Neural cell (in vitro differentiated cells): ENCODE measurements at regions not wholly inside any gene's neighbourhood (a gene's known extent, or its start where the extent isn't known, plus 50 kb on each side); places are given as distances from the start of the nearest gene placed in this dataset.

Experiments
- H2AFZ ChIP-seq: fragments of 200-600, 300-800 bp; sonication (generic), shearing (Covaris generic); 2 replicates; pipeline ENCODE4 v1.6.0; 2014; ENCODE audit warnings: low read depth, mild to moderate bottlenecking, antibody characterized with exemption, low read length, moderate library complexity
- H3F3A ChIP-seq: fragments of 200-600 bp; shearing (Covaris generic); 2 replicates; pipeline ENCODE4 v1.6.1; 2016; ENCODE audit warnings: mild to moderate bottlenecking, moderate library complexity, mixed read lengths, antibody characterized with exemption, low read length; ENCODE audit not compliant: insufficient read depth, poor library complexity, severe bottlenecking
- H3K27ac ChIP-seq: fragments of 200-600, 300-800 bp; sonication (generic), shearing (Covaris generic); 2 replicates; pipeline ENCODE4 v1.5.1; 2014; ENCODE audit warnings: mild to moderate bottlenecking, low read length, moderate library complexity
- H3K27me3 ChIP-seq: fragments of 300-800, 200-600 bp; sonication (generic), shearing (Covaris generic); 2 replicates; pipeline ENCODE4 v1.6.0; 2014; ENCODE audit warnings: mild to moderate bottlenecking, low read depth, low read length, moderate library complexity; ENCODE audit not compliant: insufficient read depth
- H3K36me3 ChIP-seq: fragments of 300-800, 200-600 bp; sonication (generic), shearing (Covaris generic); 2 replicates; pipeline ENCODE4 v1.5.1; 2014; ENCODE audit warnings: mild to moderate bottlenecking, antibody characterized with exemption, low read length, moderate library complexity; ENCODE audit not compliant: insufficient read depth
- H3K4me2 ChIP-seq: fragments of 300-800, 200-600 bp; sonication (generic), shearing (Covaris generic); 2 replicates; pipeline ENCODE4 v1.6.0; 2014; ENCODE audit warnings: mild to moderate bottlenecking, low read length
- H3K4me3 ChIP-seq: fragments of 300-800, 200-600 bp; sonication (generic), shearing (Covaris generic); 2 replicates; pipeline ENCODE4 v1.5.1; 2014; ENCODE audit warnings: mild to moderate bottlenecking, low read length, moderate library complexity
- H3K79me2 ChIP-seq: fragments of 200-600 bp; shearing (Covaris generic); replicated peaks from 2 replicates; pipeline ENCODE4 v1.6.0; 2014; ENCODE audit warnings: mild to moderate bottlenecking, low read length, moderate library complexity; ENCODE audit not compliant: insufficient read depth
- H3K9ac ChIP-seq: fragments of 300-800, 200-600 bp; sonication (generic), shearing (Covaris generic); 2 replicates; pipeline ENCODE4 v1.6.1; 2016; ENCODE audit warnings: mild to moderate bottlenecking, low read length, mixed read lengths
- H3K9me2 ChIP-seq: fragments of 200-600 bp; shearing (Covaris generic); 2 replicates; pipeline ENCODE4 v1.6.1; 2016; ENCODE audit warnings: mild to moderate bottlenecking, low read length, mixed read lengths; ENCODE audit not compliant: insufficient read depth
- H3K9me3 ChIP-seq: fragments of 200-600, 300-800 bp; sonication (generic), shearing (Covaris generic); 2 replicates; pipeline ENCODE4 v1.6.1; 2016; ENCODE audit warnings: mild to moderate bottlenecking, mixed run types, low read length, moderate library complexity, mixed read lengths
- H4K20me1 ChIP-seq: fragments of 200-600 bp; shearing (Covaris generic); 2 replicates; pipeline ENCODE4 v1.6.1; 2016; ENCODE audit warnings: mild to moderate bottlenecking, mixed run types; ENCODE audit not compliant: insufficient read depth
- EP300 ChIP-seq: fragments of 450-650 bp; conservative IDR thresholded peaks from 2 replicates; pipeline ENCODE4 v1.6.1; 2014; ENCODE audit warnings: antibody characterized with exemption, mild to moderate bottlenecking, moderate library complexity; ENCODE audit not compliant: poor library complexity, severe bottlenecking
- EZH2 ChIP-seq: fragments of 200-600, 300-800 bp; shearing (Covaris generic), sonication (generic); IDR thresholded peaks from 2 replicates; pipeline ENCODE4 v1.6.1; 2014; ENCODE audit warnings: antibody characterized with exemption, low read length, borderline replicate concordance, mild to moderate bottlenecking; ENCODE audit not compliant: insufficient read depth, poor library complexity, severe bottlenecking
- MXI1 ChIP-seq: fragments of 450-650 bp; conservative IDR thresholded peaks from 2 replicates; pipeline ENCODE4 v1.6.1; 2014; ENCODE audit warnings: antibody characterized with exemption, mild to moderate bottlenecking; ENCODE audit not compliant: poor library complexity, severe bottlenecking
- POLR2AphosphoS5 ChIP-seq: IDR thresholded peaks from 2 replicates; pipeline ENCODE4 v1.6.1; 2012
- RAD21 ChIP-seq: fragments of 450-650 bp; conservative IDR thresholded peaks from 2 replicates; pipeline ENCODE4 v1.6.1; 2014; ENCODE audit warnings: antibody characterized with exemption, mild to moderate bottlenecking, moderate library complexity
- SMC3 ChIP-seq: fragments of 450-650 bp; conservative IDR thresholded peaks from 2 replicates; pipeline ENCODE4 v1.6.1; 2014; ENCODE audit warnings: antibody characterized with exemption, mild to moderate bottlenecking, moderate library complexity; ENCODE audit not compliant: poor library complexity
- TAF1 ChIP-seq: IDR thresholded peaks from 2 replicates; pipeline ENCODE4 v1.6.1; 2012; ENCODE audit warnings: low read depth
- TF ChIP-seq, protein P1 (sequence below): IDR thresholded peaks from 2 replicates; pipeline ENCODE4 v1.6.1; 2012; ENCODE audit warnings: borderline replicate concordance
- TF ChIP-seq, protein P2 (sequence below): fragments of 450-650 bp; IDR thresholded peaks from 2 replicates; pipeline ENCODE4 v1.5.1; 2014; ENCODE audit warnings: antibody characterized with exemption, mild to moderate bottlenecking, moderate library complexity; ENCODE audit not compliant: poor library complexity, severe bottlenecking

DNA sequence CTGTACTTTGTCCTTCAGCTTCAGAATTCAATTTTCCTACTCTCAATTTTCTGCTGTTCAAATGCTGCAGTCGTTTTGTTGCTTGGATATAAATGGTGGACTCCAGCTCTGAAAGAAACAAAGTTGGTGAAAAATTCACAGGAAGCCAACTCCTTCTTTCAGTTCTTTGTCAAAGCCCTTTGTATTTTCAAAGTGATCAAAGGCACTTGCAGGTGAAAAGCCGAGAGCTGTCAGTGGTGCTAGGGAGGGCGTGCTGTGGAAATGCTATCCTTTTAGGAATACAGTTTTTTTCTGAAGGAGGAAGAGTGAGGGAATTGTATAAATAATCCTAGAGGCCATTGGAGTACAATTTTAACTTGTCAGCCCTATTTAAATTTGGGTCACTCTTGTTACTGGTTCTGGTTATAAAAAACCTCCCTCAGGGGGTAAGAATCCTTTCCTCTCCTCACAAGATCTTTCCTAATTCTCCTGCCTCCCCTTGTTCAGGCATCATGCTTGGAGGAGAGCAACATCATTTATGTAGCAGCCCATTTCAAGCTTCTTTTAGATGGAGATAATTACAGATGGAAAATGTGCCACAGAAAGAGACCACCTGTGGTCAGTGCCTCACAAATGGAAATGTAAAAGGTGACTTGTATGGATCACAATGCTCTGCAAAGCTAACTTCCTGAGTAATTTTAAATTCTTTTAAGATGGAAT is 62.5 kb upstream of the GHR start:
- no peak overlapping the region for H2AFZ ChIP-seq
- H3K9me3 ChIP-seq: no peaks in the 10 kb centered on the region
- no peak overlapping the region for H3K27ac ChIP-seq
- H3K4me2 ChIP-seq: no peak overlapping the region
- H3K79me2 ChIP-seq: no peaks in the 10 kb centered on the region
- no peaks in the 10 kb centered on the region for H3K9me2 ChIP-seq
- H3K9ac ChIP-seq: no peak overlapping the region
- H3K36me3 ChIP-seq: no peaks in the 10 kb centered on the region
- H4K20me1 ChIP-seq: no peaks in the 10 kb centered on the region
- no peak for TF ChIP-seq POLR2AphosphoS5
- no peak for TF ChIP-seq TAF1
- TF ChIP-seq, protein P1, sequence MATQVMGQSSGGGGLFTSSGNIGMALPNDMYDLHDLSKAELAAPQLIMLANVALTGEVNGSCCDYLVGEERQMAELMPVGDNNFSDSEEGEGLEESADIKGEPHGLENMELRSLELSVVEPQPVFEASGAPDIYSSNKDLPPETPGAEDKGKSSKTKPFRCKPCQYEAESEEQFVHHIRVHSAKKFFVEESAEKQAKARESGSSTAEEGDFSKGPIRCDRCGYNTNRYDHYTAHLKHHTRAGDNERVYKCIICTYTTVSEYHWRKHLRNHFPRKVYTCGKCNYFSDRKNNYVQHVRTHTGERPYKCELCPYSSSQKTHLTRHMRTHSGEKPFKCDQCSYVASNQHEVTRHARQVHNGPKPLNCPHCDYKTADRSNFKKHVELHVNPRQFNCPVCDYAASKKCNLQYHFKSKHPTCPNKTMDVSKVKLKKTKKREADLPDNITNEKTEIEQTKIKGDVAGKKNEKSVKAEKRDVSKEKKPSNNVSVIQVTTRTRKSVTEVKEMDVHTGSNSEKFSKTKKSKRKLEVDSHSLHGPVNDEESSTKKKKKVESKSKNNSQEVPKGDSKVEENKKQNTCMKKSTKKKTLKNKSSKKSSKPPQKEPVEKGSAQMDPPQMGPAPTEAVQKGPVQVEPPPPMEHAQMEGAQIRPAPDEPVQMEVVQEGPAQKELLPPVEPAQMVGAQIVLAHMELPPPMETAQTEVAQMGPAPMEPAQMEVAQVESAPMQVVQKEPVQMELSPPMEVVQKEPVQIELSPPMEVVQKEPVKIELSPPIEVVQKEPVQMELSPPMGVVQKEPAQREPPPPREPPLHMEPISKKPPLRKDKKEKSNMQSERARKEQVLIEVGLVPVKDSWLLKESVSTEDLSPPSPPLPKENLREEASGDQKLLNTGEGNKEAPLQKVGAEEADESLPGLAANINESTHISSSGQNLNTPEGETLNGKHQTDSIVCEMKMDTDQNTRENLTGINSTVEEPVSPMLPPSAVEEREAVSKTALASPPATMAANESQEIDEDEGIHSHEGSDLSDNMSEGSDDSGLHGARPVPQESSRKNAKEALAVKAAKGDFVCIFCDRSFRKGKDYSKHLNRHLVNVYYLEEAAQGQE: no peak
- no peak for TF ChIP-seq EP300
- TF ChIP-seq, protein P2, sequence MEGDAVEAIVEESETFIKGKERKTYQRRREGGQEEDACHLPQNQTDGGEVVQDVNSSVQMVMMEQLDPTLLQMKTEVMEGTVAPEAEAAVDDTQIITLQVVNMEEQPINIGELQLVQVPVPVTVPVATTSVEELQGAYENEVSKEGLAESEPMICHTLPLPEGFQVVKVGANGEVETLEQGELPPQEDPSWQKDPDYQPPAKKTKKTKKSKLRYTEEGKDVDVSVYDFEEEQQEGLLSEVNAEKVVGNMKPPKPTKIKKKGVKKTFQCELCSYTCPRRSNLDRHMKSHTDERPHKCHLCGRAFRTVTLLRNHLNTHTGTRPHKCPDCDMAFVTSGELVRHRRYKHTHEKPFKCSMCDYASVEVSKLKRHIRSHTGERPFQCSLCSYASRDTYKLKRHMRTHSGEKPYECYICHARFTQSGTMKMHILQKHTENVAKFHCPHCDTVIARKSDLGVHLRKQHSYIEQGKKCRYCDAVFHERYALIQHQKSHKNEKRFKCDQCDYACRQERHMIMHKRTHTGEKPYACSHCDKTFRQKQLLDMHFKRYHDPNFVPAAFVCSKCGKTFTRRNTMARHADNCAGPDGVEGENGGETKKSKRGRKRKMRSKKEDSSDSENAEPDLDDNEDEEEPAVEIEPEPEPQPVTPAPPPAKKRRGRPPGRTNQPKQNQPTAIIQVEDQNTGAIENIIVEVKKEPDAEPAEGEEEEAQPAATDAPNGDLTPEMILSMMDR: no peak
- TF ChIP-seq RAD21: no peak
- TF ChIP-seq EZH2: no peak
- TF ChIP-seq SMC3: no peak
- no peak for TF ChIP-seq MXI1
- no peaks in the 10 kb centered on the region for H3F3A ChIP-seq
- H3K4me3 ChIP-seq: peak overlapping the region; percentile 10
- H3K27me3 ChIP-seq: no peaks in the 10 kb centered on the region

DNA sequence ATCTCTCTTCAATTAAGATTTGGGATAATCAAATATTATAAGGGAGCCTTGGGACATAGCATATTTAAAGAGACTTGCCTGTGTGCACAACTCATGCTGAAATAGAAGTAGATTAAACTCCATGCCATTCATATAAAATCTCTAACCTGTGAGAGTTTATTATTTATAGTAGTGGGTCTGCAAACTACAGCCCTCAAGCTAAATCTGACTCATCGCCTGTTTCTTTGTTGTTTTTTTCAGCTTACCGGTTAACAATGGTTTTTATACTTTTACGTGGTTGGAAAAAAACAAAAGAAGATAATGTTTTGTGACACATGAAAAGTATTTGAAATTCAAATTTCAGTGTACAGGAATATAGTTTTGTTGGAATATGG is 61.9 kb upstream of the GHR start:
- TF ChIP-seq, protein P1: no peak
- TF ChIP-seq MXI1 (no peak), EP300 (no peak), POLR2AphosphoS5 (no peak), RAD21 (no peak), TAF1 (no peak), EZH2 (no peak), SMC3 (no peak)
- TF ChIP-seq, protein P2: no peak
- no peak overlapping the region for H3K9ac ChIP-seq
- H3K9me3 ChIP-seq: no peaks in the 10 kb centered on the region
- no peak overlapping the region for H2AFZ ChIP-seq
- H3K36me3 ChIP-seq: no peaks in the 10 kb centered on the region
- H3F3A ChIP-seq: no peaks in the 10 kb centered on the region
- H3K79me2 ChIP-seq: no peaks in the 10 kb centered on the region
- no peaks in the 10 kb centered on the region for H3K27me3 ChIP-seq
- no peak overlapping the region for H3K27ac ChIP-seq
- H3K4me2 ChIP-seq: no peak overlapping the region
- no peak overlapping the region for H3K4me3 ChIP-seq
- H4K20me1 ChIP-seq: no peaks in the 10 kb centered on the region
- no peaks in the 10 kb centered on the region for H3K9me2 ChIP-seq
